NCI-H146 (cell line): ENCODE measurements at regions not wholly inside any gene's neighbourhood (a gene's known extent, or its start where the extent isn't known, plus 50 kb on each side); places are given as distances from the start of the nearest gene placed in this dataset.

ENCODE experiments used
- DNase-seq: peaks from one replicate; lab custom pipeline; 2025; lab: John Stamatoyannopoulos, UW

DNA sequence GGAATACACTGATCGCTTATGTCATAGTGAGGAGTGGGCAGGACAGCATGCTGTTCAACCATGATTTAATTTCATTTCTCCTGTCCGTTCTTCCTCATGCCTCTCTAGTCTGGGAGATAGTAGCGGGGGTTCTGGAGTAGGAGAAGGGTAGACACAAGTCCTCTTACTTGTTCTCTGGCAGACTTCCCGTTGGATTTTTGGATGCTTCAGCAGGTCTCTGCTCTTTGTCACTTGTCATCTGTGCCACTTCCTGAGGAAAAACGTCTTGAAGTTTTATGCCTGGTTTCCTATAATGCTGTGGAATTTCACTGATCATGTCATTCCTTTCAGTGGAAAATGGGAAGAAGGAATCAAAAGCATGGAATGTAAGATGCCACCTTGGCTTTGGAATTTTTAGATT lies 154.7 kb downstream of the GATB start:
- no peak for DNase-seq

DNA sequence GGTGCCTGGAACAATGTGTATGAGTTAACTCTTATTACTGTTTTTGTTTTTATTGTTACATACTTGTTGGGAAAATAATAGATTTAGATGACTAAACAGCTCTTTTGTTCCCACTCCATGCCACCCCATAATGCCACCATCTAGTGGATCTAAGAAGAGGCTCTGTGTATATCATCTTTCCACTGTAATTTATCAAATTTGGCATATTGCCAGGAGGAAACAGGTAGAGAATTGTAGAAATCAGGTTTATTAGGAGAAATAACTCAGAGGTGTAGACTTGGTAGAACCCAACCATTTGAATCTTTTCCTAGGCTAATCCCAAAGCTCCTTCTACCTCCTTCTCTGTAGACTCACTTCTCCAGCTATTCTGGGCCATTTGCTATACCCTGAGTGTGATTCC lies 150.6 kb downstream of the GATB start:
- DNase-seq: no peak

DNA sequence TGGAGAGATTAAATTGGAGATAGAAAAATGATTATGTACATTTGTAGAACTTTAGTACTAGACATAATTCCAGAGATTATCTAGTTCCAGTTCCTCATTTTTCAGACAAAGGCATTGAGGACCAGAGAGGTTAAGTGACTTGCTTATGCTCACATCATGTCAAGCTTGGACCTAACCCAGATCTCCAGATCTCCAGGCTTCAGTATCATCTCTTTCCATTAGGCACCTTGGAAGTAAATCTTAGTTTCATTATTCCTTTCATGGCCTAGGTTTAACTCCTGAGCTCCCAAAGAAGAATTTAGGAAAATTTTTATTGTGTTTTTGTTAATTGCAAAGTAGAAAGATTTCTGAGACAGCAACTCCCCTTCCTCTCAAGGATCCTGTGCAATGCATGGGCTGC lies 148.8 kb downstream of the GATB start:
- DNase-seq: no peak

DNA sequence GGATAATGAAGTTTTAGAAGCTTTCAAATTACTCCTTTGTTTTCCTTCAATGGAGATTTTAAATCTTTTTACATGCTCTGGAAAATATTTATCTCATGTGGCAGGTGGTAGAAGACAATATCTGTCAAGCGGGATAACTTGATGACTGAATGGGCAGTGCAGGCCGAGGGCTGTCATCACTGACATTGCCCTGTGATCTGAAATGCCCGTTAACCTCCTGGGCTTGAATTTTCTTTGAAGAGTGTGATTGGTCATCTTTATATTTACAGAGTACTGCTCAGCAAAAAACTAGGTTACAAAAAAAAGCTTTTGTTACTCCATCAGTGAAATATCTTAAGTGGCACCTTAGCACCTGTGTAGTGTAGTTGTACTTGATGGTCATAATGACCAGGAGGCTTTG lies 147.5 kb downstream of the GATB start:
- no peak for DNase-seq

DNA sequence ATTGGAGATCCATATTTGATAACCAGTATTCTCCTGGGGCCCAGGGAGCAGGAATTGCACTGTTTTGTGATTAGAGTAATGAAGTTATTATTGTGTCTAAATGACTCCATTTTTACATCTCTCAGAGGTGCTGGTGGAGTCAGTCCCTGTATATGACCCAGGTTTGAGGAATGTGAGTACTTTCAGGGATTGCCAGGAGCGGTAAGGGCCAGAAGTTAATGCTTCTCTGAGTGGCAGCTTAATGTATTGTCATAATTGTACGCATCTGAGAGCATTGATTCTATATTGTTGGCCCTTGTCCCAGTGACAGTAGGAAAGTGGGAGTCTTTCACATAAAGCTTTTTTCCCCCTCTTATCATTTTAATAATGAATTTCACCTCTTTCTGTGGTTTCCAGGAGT lies 146.2 kb downstream of the GATB start:
- no peak for DNase-seq

DNA sequence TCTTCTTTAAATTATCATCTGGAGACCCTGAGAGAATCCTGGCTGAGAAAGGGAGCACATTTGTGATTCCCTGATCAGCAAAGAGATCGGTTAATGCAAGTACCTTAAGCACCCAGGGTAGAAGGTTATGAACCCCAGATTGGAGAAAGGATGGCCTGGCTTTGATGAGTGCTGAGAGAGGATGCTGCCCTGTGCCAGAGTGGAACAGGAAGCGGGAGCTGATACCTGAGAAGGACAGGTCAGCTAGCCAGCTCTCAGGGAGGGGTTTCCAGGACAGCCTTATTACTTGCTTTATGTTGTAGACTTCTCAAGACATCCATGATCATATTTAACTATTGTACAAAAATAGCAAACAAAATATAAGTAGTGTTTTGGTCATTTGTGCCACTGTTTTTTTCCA lies 141.9 kb downstream of the GATB start:
- DNase-seq: no peak

DNA sequence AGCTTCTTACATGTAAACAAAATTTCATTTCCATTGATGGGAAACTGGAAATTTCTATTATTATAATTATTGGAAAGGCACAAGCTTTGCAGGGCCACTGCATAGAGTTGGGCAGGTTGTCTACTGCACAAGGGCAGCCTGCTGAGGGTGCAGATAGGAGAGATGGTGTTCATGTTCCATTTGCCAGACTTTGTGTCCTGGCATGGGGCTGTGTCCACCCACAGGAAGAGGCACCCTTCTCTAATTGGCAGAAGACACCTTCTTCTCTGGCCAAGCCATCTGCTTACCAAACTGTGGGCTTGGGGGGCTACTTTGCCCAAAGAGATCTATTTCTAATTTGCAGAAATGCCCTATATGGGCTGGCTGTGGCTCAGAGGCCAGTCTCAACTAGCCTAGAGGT lies 140.7 kb downstream of the GATB start:
- DNase-seq: no peak
